GM18873 (cell line): ENCODE measurements at regions not wholly inside any gene's neighbourhood (a gene's known extent, or its start where the extent isn't known, plus 50 kb on each side); places are given as distances from the start of the nearest gene placed in this dataset.

Experiments
- ATAC-seq: cut with Tn5 transposase; IDR thresholded peaks from one replicate; pipeline ENCODE4 v1.9.1; 2021; ENCODE audit warnings: mild to moderate bottlenecking, moderate library complexity, moderate number of reproducible peaks; ENCODE audit not compliant: unreplicated experiment, low FRiP score

DNA sequence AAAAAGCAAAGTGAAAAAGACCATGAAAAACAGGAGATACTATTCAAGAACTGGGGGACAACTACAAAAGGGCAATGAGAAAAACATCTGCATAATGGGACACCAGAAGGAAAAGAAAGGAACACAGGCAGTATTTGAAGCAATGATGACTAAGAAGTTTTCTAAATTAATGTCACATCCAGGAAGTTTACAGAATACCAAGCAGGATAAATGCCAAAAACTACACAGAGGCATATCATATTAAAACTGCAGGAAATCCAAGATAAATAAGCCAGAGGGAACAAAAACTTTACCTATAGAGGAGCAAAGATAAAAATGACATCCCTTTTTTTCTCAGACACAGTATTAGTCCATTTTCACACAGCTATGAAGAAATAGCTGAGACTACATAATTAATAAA lies 193.0 kb downstream of the ERMARD start:
- ATAC-seq, result no peak

- no peak for ATAC-seq
Observed at GRCh38 chr6:169944061-169944337, 192.6 kb downstream of the ERMARD start.

GRCh38 chr6:169943241-169944060 lies 192.0 kb downstream of the ERMARD start:
- ATAC-seq, result no peak

GRCh38 chr6:169942173-169942572 lies 190.8 kb downstream of the ERMARD start:
- ATAC-seq, result no peak

GRCh38 chr6:169940481-169941271 lies 189.3 kb downstream of the ERMARD start:
- no peak for ATAC-seq

DNA sequence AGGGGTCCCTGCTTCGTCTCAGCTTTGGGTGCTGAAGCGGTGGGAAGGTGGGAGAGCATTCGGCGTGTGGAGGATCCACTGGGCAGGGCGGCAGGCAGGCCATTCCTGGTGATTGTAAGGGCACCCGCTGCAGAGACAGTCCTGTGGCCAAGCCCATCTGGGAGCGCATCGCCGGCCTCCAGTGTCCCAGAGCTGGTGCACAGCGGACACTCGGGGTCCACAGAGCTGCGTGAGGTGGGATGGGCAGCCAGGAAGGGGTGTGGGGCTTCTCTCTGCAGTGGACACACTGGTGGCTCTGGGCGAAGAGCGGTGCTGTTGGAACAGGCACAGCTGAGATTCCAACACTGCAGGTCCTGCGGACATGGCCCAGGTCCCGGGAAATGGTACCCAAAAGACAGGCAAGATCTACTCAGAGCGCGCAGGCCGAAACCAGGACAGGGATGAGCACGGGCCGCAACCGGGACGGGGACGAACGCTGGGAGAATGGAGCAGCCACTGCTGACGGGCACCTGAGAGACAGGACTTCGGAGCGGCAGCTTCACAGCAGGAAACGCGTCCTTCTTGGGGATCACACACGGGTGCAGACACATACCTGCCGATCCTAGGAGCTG lies 188.2 kb downstream of the ERMARD start:
- no peak for ATAC-seq

DNA sequence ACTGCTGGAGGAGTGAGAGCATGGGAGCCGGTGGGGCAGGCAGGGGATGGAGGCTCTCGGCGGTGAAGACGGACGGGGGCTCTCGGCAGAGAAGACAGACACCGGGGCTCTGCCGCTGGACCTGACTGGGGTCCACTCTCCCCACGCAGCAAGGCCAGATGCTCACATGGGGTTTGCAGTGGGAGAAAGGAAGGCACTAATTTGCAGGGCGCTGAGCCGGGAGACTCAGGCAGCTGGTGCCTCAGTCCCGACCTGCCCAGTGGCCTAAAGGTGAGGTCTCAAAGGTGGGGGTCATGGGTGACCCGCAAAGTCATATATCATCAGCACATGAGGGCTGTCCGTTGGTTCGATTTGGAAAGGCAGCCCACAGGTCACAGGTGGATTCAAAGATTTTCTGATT lies 187.3 kb downstream of the ERMARD start:
- no peak for ATAC-seq

- no peak for ATAC-seq
Observed at GRCh38 chr6:169938262-169938701, 186.9 kb downstream of the ERMARD start.

- ATAC-seq, result no peak
Observed at GRCh38 chr6:169937389-169938261, 186.2 kb downstream of the ERMARD start.

DNA sequence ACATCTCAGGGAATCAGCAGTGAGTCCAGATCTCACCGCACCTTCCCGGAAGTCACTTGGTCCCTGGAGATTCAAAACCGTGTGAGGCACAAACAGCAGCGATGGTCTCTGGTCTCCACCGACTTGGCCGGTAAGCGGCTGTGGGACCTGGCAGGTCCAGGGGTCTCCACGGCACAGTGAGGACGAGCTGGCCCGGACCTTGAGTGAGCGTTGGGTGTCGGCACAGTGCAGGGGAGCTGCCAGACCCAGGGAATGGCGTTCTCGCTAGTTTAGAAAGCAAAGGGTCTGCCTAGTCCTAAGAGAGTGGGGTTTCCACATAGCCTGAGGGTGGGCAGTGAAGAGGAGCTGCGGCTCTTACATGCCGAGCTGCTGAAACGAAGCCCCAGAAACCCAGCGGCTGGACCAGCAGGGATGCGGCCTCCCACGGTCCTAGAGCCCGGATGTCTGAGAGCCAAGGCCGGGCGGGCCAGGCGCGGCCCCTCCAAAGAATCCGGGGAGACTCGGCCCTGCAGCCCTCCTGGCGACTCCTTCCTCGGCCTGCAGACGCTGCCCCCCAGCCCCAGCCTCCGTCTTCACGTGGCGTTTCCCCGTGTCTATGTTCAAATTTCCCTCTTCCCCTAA lies 185.0 kb downstream of the ERMARD start:
- no peak for ATAC-seq

DNA sequence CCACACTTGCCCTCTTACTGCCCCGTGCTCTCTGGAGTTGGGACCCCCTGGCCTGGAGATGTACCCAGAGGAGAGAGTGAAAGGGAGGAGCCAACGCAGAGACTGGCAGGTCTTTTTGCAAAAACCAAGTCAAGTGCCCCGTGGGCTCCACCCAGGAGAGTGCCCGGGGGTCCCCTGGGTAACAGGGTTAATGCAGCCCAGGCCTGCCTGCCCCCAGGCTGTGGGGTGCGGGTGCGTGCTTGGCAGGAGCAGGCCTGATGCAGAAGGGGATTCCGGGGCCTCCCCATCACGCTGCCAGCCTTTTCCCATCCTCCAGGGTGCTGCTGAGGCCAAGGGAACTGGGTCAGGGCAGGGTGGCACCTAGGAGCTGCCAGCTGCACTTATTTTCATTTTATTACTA lies 184.4 kb downstream of the ERMARD start:
- ATAC-seq, result no peak

DNA sequence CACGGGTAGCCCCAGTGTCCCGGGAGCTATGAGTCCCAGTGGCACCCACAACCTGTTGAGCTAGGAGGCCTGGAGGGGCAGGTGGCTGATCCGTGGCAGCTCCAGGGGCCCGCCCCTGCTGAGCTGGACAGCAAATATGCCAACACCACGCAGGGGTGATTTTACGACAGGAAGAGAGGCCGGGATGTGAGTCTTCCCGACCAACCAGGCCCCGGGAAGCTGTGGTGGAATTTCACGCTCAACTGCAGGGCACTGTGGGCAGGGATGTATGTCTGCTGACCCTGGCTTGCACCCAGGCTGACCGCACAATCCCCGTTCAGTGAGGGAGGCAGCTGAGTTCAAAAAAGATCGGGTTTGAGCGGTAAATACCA lies 183.9 kb downstream of the ERMARD start:
- ATAC-seq, result no peak

DNA sequence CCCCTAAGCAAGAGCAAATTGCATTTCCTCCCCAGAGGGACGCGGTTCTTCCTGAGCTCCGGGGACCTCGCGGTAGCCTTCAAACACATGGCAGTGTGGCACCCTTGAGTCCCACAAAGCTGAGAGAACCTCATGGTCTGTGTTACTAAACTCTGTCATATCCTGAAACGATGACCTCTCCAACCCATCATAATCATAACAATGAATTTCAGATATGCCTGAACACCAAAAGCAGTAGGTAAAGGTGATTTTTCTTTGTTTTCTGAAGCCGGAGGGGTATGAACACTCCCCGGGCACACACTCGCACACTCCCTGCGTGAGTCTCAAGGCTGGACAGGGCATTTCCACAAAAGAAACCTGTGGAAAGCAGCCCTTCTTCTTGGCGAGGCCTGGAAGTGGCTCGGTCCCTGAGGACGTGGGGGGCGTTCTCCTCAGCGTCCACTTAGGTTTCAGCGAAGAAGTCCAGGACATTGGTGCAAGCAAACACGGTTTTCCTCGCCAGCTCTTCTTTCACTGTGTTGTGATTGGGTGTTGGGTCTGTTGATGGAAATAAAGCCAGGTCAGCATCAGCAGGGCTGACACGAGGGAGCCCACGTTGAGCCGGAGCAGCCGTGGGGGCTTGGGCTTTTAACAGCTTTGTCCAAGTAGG lies 183.4 kb downstream of the ERMARD start:
- ATAC-seq, result no peak

- no peak for ATAC-seq
Observed at GRCh38 chr6:169933839-169934698, 182.6 kb downstream of the ERMARD start.

GRCh38 chr6:169933251-169933821 lies 181.9 kb downstream of the ERMARD start:
- no peak for ATAC-seq

DNA sequence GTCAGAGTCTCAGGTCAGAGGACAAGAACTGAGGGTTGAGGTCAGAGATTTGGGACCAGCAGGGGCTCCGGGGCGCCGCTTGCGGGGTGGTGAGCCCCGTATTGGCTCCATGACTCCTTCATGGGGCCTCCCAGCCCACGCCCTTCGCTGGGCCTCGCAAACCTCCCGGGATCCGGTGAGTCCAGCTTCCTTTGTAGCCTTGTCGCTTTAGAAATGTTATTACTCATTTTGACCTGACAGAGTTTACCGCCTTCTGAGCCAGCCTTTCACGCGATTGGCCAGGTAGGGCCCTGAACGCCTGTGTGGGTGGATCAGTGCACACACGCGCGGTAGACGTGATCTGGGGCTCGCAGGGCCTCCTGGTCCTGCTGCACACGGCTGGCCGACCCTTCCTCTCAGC lies 181.1 kb downstream of the ERMARD start:
- ATAC-seq, result no peak

DNA sequence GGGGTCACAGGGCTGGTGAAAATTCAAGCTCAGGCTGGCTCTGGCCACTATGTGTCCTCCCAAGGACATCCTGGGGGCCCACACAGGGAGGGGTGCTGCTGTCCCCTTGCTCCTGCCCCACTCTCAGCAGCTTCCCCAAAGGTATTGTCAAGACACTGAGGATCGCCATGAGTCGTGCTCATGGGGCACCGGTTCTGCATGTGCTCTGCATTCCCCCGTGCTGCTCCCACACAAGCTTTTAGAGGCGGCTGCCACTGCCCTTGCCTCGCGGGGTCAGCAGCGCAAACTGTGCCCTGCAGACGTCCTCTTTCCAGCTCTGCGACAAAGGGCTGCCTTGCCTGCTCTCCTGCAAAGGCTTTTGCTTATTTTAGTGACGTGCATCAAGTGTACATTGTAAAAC lies 179.8 kb downstream of the ERMARD start:
- ATAC-seq, result no peak

GRCh38 chr6:169930799-169931198 lies 179.4 kb downstream of the ERMARD start:
- no peak for ATAC-seq
